ENCODE measurements at regions not wholly inside any gene's neighbourhood (a gene's known extent, or its start where the extent isn't known, plus 50 kb on each side); places are given as distances from the start of the nearest gene placed in this dataset.

DNA sequence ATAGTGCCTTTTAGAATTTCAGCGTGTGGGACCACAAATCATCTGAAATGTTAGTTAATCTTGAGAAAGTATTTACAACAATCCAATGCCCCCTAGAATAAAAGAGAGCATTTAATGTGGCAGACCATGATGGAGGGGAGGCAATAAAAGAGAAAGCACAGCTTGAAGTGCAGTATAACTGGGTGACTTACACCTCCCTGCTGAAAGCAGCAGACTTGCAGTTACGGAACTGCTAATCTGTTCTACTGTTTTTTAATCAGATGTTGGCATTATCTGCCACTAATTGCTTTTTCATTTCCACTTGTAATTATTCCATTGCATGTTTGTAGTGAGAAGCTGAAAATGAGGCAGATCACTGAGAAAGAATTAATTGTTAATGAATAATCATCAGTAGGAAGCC is 130.5 kb upstream of the ITGA4 start:
- ChIA-PET CTCF (no interaction called here), POLR2A (no interaction called here)
- no peak for DNase-seq
- intact Hi-C loops (cut with micrococcal nuclease), result no loop called here
- H3K4me3 Mint-ChIP-seq, result no peak overlapping the region
- peaks cover 8% of the 10 kb centered on the region for H3K4me1 Mint-ChIP-seq
- no peak for ATAC-seq (ENCODE audit: low read depth)
- no peaks in the 10 kb centered on the region for H3K27me3 Mint-ChIP-seq
- peaks cover 17% of the 10 kb centered on the region for H3K9me3 Mint-ChIP-seq
- H3K36me3 Mint-ChIP-seq (ENCODE audit: low read depth), result peaks cover 2% of the 10 kb centered on the region
- TF ChIP-seq, protein P1, sequence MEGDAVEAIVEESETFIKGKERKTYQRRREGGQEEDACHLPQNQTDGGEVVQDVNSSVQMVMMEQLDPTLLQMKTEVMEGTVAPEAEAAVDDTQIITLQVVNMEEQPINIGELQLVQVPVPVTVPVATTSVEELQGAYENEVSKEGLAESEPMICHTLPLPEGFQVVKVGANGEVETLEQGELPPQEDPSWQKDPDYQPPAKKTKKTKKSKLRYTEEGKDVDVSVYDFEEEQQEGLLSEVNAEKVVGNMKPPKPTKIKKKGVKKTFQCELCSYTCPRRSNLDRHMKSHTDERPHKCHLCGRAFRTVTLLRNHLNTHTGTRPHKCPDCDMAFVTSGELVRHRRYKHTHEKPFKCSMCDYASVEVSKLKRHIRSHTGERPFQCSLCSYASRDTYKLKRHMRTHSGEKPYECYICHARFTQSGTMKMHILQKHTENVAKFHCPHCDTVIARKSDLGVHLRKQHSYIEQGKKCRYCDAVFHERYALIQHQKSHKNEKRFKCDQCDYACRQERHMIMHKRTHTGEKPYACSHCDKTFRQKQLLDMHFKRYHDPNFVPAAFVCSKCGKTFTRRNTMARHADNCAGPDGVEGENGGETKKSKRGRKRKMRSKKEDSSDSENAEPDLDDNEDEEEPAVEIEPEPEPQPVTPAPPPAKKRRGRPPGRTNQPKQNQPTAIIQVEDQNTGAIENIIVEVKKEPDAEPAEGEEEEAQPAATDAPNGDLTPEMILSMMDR (IDR thresholded peaks at IDR 0.05), result no peak
- H3K27ac Mint-ChIP-seq, result no peak overlapping the region

DNA sequence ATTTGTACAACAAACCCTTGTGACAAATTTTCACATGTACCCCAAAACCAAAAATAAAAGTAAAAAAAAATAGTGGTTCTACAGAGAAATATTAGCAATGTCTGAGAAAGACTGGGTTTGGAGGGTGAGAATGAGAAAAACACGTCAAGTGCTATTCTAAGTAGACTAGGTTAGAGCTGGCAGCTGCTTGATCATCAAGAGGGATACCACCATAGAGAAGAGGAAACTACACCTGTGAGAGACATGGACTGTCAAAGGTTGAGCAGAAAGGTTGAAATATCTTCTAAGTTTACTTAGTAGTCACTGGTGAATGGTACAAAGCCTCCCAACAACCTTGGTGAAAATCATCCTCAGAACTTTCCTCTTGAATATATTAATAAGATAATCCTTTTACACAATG is 126.9 kb upstream of the ITGA4 start:
- ATAC-seq (ENCODE audit: low read depth) (no peak), DNase-seq (no peak)
- H3K9me3 Mint-ChIP-seq, result peaks cover 17% of the 10 kb centered on the region
- H3K36me3 Mint-ChIP-seq (ENCODE audit: low read depth), result peaks cover 2% of the 10 kb centered on the region
- H3K4me3 Mint-ChIP-seq, result no peak overlapping the region
- POLR2A ChIA-PET, result no interaction called here
- intact Hi-C loops (cut with micrococcal nuclease), result no loop called here
- H3K27me3 Mint-ChIP-seq, result no peaks in the 10 kb centered on the region
- TF ChIP-seq, protein P1 (IDR thresholded peaks at IDR 0.05), result no peak
- H3K4me1 Mint-ChIP-seq, result peaks cover 18% of the 10 kb centered on the region
- H3K27ac Mint-ChIP-seq, result no peak overlapping the region
- CTCF ChIA-PET, result no interaction called here

DNA sequence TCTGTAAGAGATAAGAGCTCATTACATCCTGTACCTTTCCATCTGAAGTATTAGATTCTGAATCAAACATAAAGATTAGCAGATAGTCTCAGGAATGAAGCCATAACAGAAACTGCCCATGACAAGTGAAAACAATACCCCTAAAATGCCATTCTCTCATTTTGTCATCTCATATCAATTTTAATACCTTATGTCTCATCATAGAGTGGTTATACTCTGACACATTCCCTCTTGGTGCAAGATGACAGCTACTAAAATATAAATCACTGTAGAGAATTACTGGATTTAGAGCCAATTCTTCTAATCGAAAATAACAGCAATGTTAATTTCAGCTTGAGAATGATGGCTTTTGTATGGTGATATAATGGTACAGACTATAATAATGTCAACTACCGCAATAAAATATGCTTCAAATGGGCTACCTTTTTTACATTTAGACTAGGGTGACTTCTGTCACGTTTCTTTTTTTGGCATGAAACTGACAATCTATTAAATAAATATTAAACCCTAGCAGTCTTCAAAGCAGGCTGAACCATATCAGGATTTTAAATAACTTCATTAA is 125.1 kb upstream of the ITGA4 start:
- Mint-ChIP-seq H3K36me3 (ENCODE audit: low read depth) (peaks cover 2% of the 10 kb centered on the region), H3K4me1 (peaks cover 10% of the 10 kb centered on the region), H3K4me3 (no peak overlapping the region), H3K9me3 (peaks cover 17% of the 10 kb centered on the region), H3K27ac (no peak overlapping the region), H3K27me3 (no peaks in the 10 kb centered on the region)
- TF ChIP-seq, protein P1 (IDR thresholded peaks at IDR 0.05), result no peak
- ChIA-PET CTCF (interaction anchor here (1.2 kb wide), 1 partner anchor 14 kb away, joined by 3 read pairs; no protein-coding TSS in a partner anchor), POLR2A (no interaction called here)
- intact Hi-C loops (cut with micrococcal nuclease), result no loop called here
- ATAC-seq (ENCODE audit: low read depth), result no peak
- no peak for DNase-seq

DNA sequence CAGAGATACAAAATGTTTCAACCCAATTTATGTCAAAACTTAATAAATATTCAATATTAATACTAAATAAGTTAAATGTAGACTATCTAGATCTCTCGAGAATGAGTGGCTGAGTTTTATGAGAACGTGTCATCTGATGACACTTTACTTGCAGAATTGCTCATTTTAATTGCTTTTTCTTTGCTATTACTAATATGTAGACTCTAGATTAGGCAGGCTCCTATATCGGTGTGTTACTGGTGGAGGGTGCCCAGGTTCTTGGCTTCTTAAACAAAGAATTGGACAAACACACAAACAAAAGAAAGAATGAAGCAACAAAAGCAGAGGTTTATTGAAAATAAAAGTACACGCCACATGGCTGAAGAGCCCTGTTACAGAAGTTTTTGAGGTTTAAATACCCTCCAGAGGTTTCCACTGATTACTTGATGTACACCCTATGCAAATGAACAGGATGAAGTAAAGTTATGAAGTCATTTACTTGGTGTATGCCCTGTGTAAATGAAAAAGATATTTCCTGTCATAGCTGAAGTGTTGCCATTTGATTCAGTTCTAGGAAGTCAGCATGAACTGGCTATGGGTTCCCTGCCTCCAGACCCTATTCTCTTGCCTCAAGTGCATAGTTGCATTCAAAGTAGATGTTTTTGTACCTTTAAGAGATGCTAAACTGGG is 122.9 kb upstream of the ITGA4 start:
- Mint-ChIP-seq H3K4me3 (no peak overlapping the region), H3K27ac (peak overlapping the region; percentile 25)

DNA sequence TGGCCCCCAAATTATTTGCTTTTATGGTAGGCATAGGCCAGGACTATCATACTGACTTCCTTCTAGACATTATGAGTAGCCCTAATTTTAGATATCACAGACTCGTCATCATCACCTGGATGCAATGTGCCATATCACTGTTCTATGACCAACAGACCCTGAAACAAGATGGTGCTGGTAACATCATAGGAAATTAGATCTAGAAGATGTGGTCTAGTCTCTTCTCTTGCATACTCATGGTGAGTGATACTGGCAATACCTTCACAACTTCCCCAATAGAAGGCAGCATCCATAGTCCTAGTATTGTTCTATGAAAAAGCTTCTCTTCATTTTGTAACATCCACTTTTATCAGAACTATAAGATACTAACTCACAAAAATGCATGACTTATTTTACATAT is 116.3 kb upstream of the ITGA4 start:
- no peaks in the 10 kb centered on the region for H3K36me3 Mint-ChIP-seq (ENCODE audit: low read depth)
- H3K27me3 Mint-ChIP-seq, result no peaks in the 10 kb centered on the region
- H3K27ac Mint-ChIP-seq, result no peak overlapping the region
- ATAC-seq (ENCODE audit: low read depth) (no peak), DNase-seq (no peak)
- no peak overlapping the region for H3K4me3 Mint-ChIP-seq
- ChIA-PET CTCF (no interaction called here), POLR2A (interaction anchor here (1.0 kb wide), 1 partner anchor 11 kb away, joined by 3 read pairs; no protein-coding TSS in a partner anchor)
- H3K9me3 Mint-ChIP-seq, result peaks cover 3% of the 10 kb centered on the region
- intact Hi-C loops (cut with micrococcal nuclease), result loop anchor here (2.0 kb wide), 1 partner anchor 16 kb away; no protein-coding TSS in a partner anchor
- H3K4me1 Mint-ChIP-seq, result peaks cover 14% of the 10 kb centered on the region
- TF ChIP-seq, protein P1 (IDR thresholded peaks at IDR 0.05), result no peak

More for the DNA sequence above, 122.9 kb upstream of the ITGA4 start:
- ChIA-PET CTCF (interaction anchor here (0.6 kb wide), 1 partner anchor 53 kb away, joined by 3 read pairs; no protein-coding TSS in a partner anchor), POLR2A (no interaction called here)
- Mint-ChIP-seq H3K4me1 (peaks cover 10% of the 10 kb centered on the region), H3K9me3 (peaks cover 9% of the 10 kb centered on the region), H3K36me3 (ENCODE audit: low read depth) (peaks cover 2% of the 10 kb centered on the region), H3K27me3 (no peaks in the 10 kb centered on the region)
- TF ChIP-seq, protein P1 (IDR thresholded peaks at IDR 0.05), result no peak
- intact Hi-C loops (cut with micrococcal nuclease), result loop anchor here (1.0 to 2.0 kb wide), 2 partner anchors 15 to 22 kb away; no protein-coding TSS in a partner anchor
- ATAC-seq (ENCODE audit: low read depth), result peak; percentile 61
- DNase-seq, result no peak
